ENCODE measurements at regions not wholly inside any gene's neighbourhood (a gene's known extent, or its start where the extent isn't known, plus 50 kb on each side); places are given as distances from the start of the nearest gene placed in this dataset.

- Histone ChIP-seq H3K4me3 (no peak overlapping the region), H3K4me1 (ENCODE audit: insufficient read depth) (no peaks in the 10 kb centered on the region), H3K36me3 (replicated peaks; ENCODE audit: insufficient read depth, low read depth) (no peaks in the 10 kb centered on the region), H3K4me2 (no peak overlapping the region), H3K79me2 (no peaks in the 10 kb centered on the region), H3K9me3 (ENCODE audit: low read depth) (no peaks in the 10 kb centered on the region), H2AFZ (no peak overlapping the region), H3K9me2 (replicated peaks; ENCODE audit: insufficient read depth) (no peaks in the 10 kb centered on the region), H4K20me1 (ENCODE audit: insufficient read depth, poor library complexity, severe bottlenecking) (no peaks in the 10 kb centered on the region), H3K27me3 (no peaks in the 10 kb centered on the region), H3K27ac (no peak overlapping the region)
- DNase-seq (ENCODE audit: low spot score) = no peak
- WGBS (ENCODE audit: low lambda C conversion rate, missing lambda C conversion rate) = 86% methylated on average over 4 of the region's 4 CpGs
- TF ChIP-seq EZH2phosphoT487 (IDR thresholded peaks at IDR 0.05; ENCODE audit: low read depth, severe bottlenecking, unreplicated experiment) (no peak), CTCF (IDR thresholded peaks at IDR 0.05; ENCODE audit: poor library complexity) (no peak), EZH2 (IDR thresholded peaks at IDR 0.05; ENCODE audit: borderline replicate concordance) (no peak)
These were observed 643.7 kb downstream of the GABRG2 start for GRCh38 chr5:162711244-162711643.

- DNase-seq (ENCODE audit: low spot score) = no peak
- no peaks in the 10 kb centered on the region for H3K36me3 ChIP-seq (replicated peaks; ENCODE audit: insufficient read depth, low read depth)
- H4K20me1 ChIP-seq (ENCODE audit: insufficient read depth, poor library complexity, severe bottlenecking) = no peaks in the 10 kb centered on the region
- H3K4me1 ChIP-seq (ENCODE audit: insufficient read depth) = no peaks in the 10 kb centered on the region
- no peak for TF ChIP-seq EZH2phosphoT487 (IDR thresholded peaks at IDR 0.05; ENCODE audit: low read depth, severe bottlenecking, unreplicated experiment)
- TF ChIP-seq CTCF (IDR thresholded peaks at IDR 0.05; ENCODE audit: poor library complexity) = no peak
- TF ChIP-seq EZH2 (IDR thresholded peaks at IDR 0.05; ENCODE audit: borderline replicate concordance) = no peak
- no peaks in the 10 kb centered on the region for H3K9me2 ChIP-seq (replicated peaks; ENCODE audit: insufficient read depth)
- H3K4me2 ChIP-seq = no peak overlapping the region
- no peak overlapping the region for H3K27ac ChIP-seq
- no peak overlapping the region for H3K4me3 ChIP-seq
- no peaks in the 10 kb centered on the region for H3K79me2 ChIP-seq
- H3K9me3 ChIP-seq (ENCODE audit: low read depth) = peaks cover 3% of the 10 kb centered on the region
- H3K27me3 ChIP-seq = no peaks in the 10 kb centered on the region
- no peak overlapping the region for H2AFZ ChIP-seq
These were observed 652.1 kb downstream of the GABRG2 start for GRCh38 chr5:162719720-162720119.

- no peak overlapping the region for H2AFZ ChIP-seq
- no peaks in the 10 kb centered on the region for H3K4me1 ChIP-seq (ENCODE audit: insufficient read depth)
- no peaks in the 10 kb centered on the region for H4K20me1 ChIP-seq (ENCODE audit: insufficient read depth, poor library complexity, severe bottlenecking)
- H3K4me3 ChIP-seq = no peak overlapping the region
- H3K9me2 ChIP-seq (replicated peaks; ENCODE audit: insufficient read depth) = no peaks in the 10 kb centered on the region
- H3K4me2 ChIP-seq = no peak overlapping the region
- peaks cover 3% of the 10 kb centered on the region for H3K9me3 ChIP-seq (ENCODE audit: low read depth)
- no peaks in the 10 kb centered on the region for H3K27me3 ChIP-seq
- no peak for DNase-seq (ENCODE audit: low spot score)
- no peaks in the 10 kb centered on the region for H3K36me3 ChIP-seq (replicated peaks; ENCODE audit: insufficient read depth, low read depth)
- no peak for TF ChIP-seq CTCF (IDR thresholded peaks at IDR 0.05; ENCODE audit: poor library complexity)
- no peak for TF ChIP-seq EZH2 (IDR thresholded peaks at IDR 0.05; ENCODE audit: borderline replicate concordance)
- TF ChIP-seq EZH2phosphoT487 (IDR thresholded peaks at IDR 0.05; ENCODE audit: low read depth, severe bottlenecking, unreplicated experiment) = no peak
- no peaks in the 10 kb centered on the region for H3K79me2 ChIP-seq
- WGBS (ENCODE audit: low lambda C conversion rate, missing lambda C conversion rate) = 76% methylated on average over 1 of the region's 1 CpG
- H3K27ac ChIP-seq = no peak overlapping the region
These were observed 653.6 kb downstream of the GABRG2 start for GRCh38 chr5:162721125-162721524.

GRCh38 chr5:162752612-162753011 is 684.8 kb upstream of the CCNG1 start:
- Histone ChIP-seq H4K20me1 (ENCODE audit: insufficient read depth, poor library complexity, severe bottlenecking) (no peaks in the 10 kb centered on the region), H3K4me3 (no peak overlapping the region), H3K27ac (no peak overlapping the region), H2AFZ (no peak overlapping the region), H3K27me3 (no peaks in the 10 kb centered on the region), H3K9me3 (ENCODE audit: low read depth) (no peaks in the 10 kb centered on the region), H3K79me2 (no peaks in the 10 kb centered on the region), H3K36me3 (replicated peaks; ENCODE audit: insufficient read depth, low read depth) (no peaks in the 10 kb centered on the region), H3K9me2 (replicated peaks; ENCODE audit: insufficient read depth) (no peaks in the 10 kb centered on the region), H3K4me1 (ENCODE audit: insufficient read depth) (no peaks in the 10 kb centered on the region), H3K4me2 (no peak overlapping the region)
- TF ChIP-seq EZH2 (IDR thresholded peaks at IDR 0.05; ENCODE audit: borderline replicate concordance) = no peak
- no peak for TF ChIP-seq CTCF (IDR thresholded peaks at IDR 0.05; ENCODE audit: poor library complexity)
- TF ChIP-seq EZH2phosphoT487 (IDR thresholded peaks at IDR 0.05; ENCODE audit: low read depth, severe bottlenecking, unreplicated experiment) = no peak
- no peak for DNase-seq (ENCODE audit: low spot score)
- WGBS (ENCODE audit: low lambda C conversion rate, missing lambda C conversion rate) = 73% methylated on average over 3 of the region's 3 CpGs
